Keratinocyte (primary cell): ENCODE measurements at regions not wholly inside any gene's neighbourhood (a gene's known extent, or its start where the extent isn't known, plus 50 kb on each side); places are given as distances from the start of the nearest gene placed in this dataset.

Experiments used
- DNase-seq: peaks from one replicate; pipeline ENCODE4 v3.0.0-alpha.2; 2011; ENCODE audit warnings: low read depth, missing footprints, low spot score
- FAIRE-seq: peaks from 2 replicates; lab custom pipeline; 2011; peaks lifted over from hg19 to GRCh38; lab: Jason Lieb, UNC
- H2AFZ ChIP-seq: 2 replicates; pipeline ENCODE4 v1.6.0; 2012; ENCODE audit warnings: low read length, control low read depth, inconsistent platforms; ENCODE audit not compliant: control insufficient read depth
- H3K27ac ChIP-seq: 2 replicates; pipeline ENCODE4 v1.5.1; 2011; ENCODE audit warnings: low read length; ENCODE audit not compliant: control insufficient read depth, insufficient read depth
- H3K27me3 ChIP-seq: 3 replicates; pipeline ENCODE4 v1.6.0; 2011; ENCODE audit warnings: low read length; ENCODE audit not compliant: control insufficient read depth, insufficient read depth; ENCODE audit errors: extremely low read depth
- H3K36me3 ChIP-seq, 2 experiments: 2 replicates in 1 of 2; 3 replicates in 1 of 2; pipeline ENCODE4 v1.5.1; 2011; ENCODE audit warnings: low read length in 2 of 2, mild to moderate bottlenecking in 1 of 2; ENCODE audit not compliant: control insufficient read depth in 2 of 2, insufficient read depth in 2 of 2; ENCODE audit errors: extremely low read depth in 1 of 2
- H3K4me1 ChIP-seq: 3 replicates; pipeline ENCODE4 v1.5.1; 2011; ENCODE audit warnings: low read length; ENCODE audit not compliant: control insufficient read depth, insufficient read depth; ENCODE audit errors: extremely low read depth
- H3K4me2 ChIP-seq: 3 replicates; pipeline ENCODE4 v1.6.0; 2011; ENCODE audit warnings: low read depth, low read length; ENCODE audit not compliant: control insufficient read depth, insufficient read depth; ENCODE audit errors: extremely low read depth
- H3K4me3 ChIP-seq, 3 experiments: fragments of 200-600 bp in 1 of 3; sonication (generic) in 1 of 3; 2 replicates in 2 of 3; 3 replicates in 1 of 3; pipeline ENCODE4 v1.5.1; 2011 to 2016; ENCODE audit warnings: low read length in 3 of 3, mild to moderate bottlenecking in 3 of 3, control low read depth in 2 of 3, inconsistent platforms in 1 of 3, low read depth in 1 of 3, mixed read lengths in 1 of 3, mixed run types in 1 of 3, moderate library complexity in 1 of 3; ENCODE audit not compliant: control insufficient read depth in 2 of 3, insufficient read depth in 2 of 3; ENCODE audit errors: extremely low read depth in 1 of 3
- H3K79me2 ChIP-seq: 2 replicates; pipeline ENCODE4 v1.6.0; 2012; ENCODE audit warnings: low read length; ENCODE audit not compliant: control insufficient read depth, insufficient read depth
- H3K9ac ChIP-seq: 3 replicates; pipeline ENCODE4 v1.6.0; 2011; ENCODE audit warnings: low read length; ENCODE audit not compliant: control insufficient read depth, insufficient read depth; ENCODE audit errors: extremely low read depth
- H3K9me1 ChIP-seq: 3 replicates; pipeline ENCODE4 v1.6.0; 2011; ENCODE audit warnings: low read length; ENCODE audit not compliant: control insufficient read depth, insufficient read depth; ENCODE audit errors: extremely low read depth
- H3K9me3 ChIP-seq: 2 replicates; pipeline ENCODE4 v1.5.1; 2012; ENCODE audit warnings: low read depth, low read length; ENCODE audit not compliant: control insufficient read depth
- H4K20me1 ChIP-seq: 3 replicates; pipeline ENCODE4 v1.6.0; 2011; ENCODE audit warnings: low read length; ENCODE audit not compliant: control insufficient read depth, insufficient read depth; ENCODE audit errors: extremely low read depth
- EZH2 ChIP-seq: IDR thresholded peaks from one replicate; pipeline ENCODE4 v1.6.1; 2012; ENCODE audit warnings: inconsistent platforms, mild to moderate bottlenecking, low read length, moderate library complexity
- dilution Hi-C: fragments of 300-500 bp; cut with MboI; formaldehyde crosslinking; loops from one replicate; pipeline ENCODE4 v1.7.0; 2020; ENCODE audit warnings: low sequenced_read_pairs; ENCODE audit not compliant: extremely low pct_ligation_motif_present
- TF ChIP-seq, protein P1 (sequence below), 3 experiments: IDR thresholded peaks in 1 of 3; conservative IDR thresholded peaks in 1 of 3; optimal IDR thresholded peaks in 1 of 3; 2 replicates in 2 of 3; 3 replicates in 1 of 3; pipeline versions ENCODE3 to v1.5.1; 2011; ENCODE audit warnings: low read length in 3 of 3, mild to moderate bottlenecking in 3 of 3, moderate library complexity in 2 of 3, control low read depth in 1 of 3, inconsistent platforms in 1 of 3; ENCODE audit not compliant: insufficient read depth in 2 of 3; ENCODE audit errors: extremely low read depth in 1 of 3

- no peaks in the 10 kb centered on the region for H3K9me3 ChIP-seq
- no peaks in the 10 kb centered on the region for H3K36me3 ChIP-seq
- no peak overlapping the region for H2AFZ ChIP-seq
- H4K20me1 ChIP-seq, result no peaks in the 10 kb centered on the region
- no peak overlapping the region for H3K9ac ChIP-seq
- dilution Hi-C loops, result no loop called here
- H3K27ac ChIP-seq, result no peak overlapping the region
- peaks cover 3% of the 10 kb centered on the region for H3K4me1 ChIP-seq
- no peaks in the 10 kb centered on the region for H3K79me2 ChIP-seq
- H3K9me1 ChIP-seq, result no peaks in the 10 kb centered on the region
- DNase-seq (no peak), FAIRE-seq (no peak)
- no peak overlapping the region for H3K4me3 ChIP-seq
- TF ChIP-seq EZH2, result no peak
- TF ChIP-seq, protein P1, sequence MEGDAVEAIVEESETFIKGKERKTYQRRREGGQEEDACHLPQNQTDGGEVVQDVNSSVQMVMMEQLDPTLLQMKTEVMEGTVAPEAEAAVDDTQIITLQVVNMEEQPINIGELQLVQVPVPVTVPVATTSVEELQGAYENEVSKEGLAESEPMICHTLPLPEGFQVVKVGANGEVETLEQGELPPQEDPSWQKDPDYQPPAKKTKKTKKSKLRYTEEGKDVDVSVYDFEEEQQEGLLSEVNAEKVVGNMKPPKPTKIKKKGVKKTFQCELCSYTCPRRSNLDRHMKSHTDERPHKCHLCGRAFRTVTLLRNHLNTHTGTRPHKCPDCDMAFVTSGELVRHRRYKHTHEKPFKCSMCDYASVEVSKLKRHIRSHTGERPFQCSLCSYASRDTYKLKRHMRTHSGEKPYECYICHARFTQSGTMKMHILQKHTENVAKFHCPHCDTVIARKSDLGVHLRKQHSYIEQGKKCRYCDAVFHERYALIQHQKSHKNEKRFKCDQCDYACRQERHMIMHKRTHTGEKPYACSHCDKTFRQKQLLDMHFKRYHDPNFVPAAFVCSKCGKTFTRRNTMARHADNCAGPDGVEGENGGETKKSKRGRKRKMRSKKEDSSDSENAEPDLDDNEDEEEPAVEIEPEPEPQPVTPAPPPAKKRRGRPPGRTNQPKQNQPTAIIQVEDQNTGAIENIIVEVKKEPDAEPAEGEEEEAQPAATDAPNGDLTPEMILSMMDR (optimal IDR thresholded peaks at IDR 0.05 in 1 of 3, IDR thresholded peaks at IDR 0.05 in 1 of 3, conservative IDR thresholded peaks at IDR 0.05 in 1 of 3; ENCODE audit: extremely low read depth in 1 of 3, insufficient read depth in 2 of 3, low read length in 3 of 3), result no peak
- H3K4me2 ChIP-seq, result no peak overlapping the region
- no peaks in the 10 kb centered on the region for H3K27me3 ChIP-seq
Measured at GRCh38 chr2:173602153-173602795, 247.6 kb downstream of the CDCA7 start.

DNA sequence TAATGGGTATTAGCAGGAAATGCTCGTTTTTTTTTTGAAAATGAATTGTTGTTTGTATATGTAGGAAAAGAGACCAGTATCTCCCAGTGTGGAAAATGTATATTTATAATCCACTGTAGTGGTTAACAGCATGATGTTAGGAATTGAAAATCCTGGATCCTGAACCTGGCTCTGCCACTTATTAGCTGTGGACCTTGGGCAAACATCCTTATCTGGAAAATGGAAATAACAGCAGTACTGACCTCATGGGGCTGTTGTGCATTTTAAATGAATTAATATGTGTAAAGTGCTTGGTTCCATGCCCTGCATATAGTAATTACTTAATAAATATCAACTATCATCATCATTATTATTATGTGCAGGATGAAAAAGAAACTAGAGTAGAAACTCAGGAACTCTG, 251.3 kb downstream of the CDCA7 start:
- Histone ChIP-seq H3K4me1 (no peaks in the 10 kb centered on the region), H3K4me3 (no peak overlapping the region), H3K9ac (no peak overlapping the region), H3K4me2 (no peak overlapping the region), H3K27ac (no peak overlapping the region), H3K9me1 (no peaks in the 10 kb centered on the region), H2AFZ (no peak overlapping the region), H3K36me3 (no peaks in the 10 kb centered on the region), H4K20me1 (no peaks in the 10 kb centered on the region), H3K9me3 (no peaks in the 10 kb centered on the region), H3K79me2 (no peaks in the 10 kb centered on the region), H3K27me3 (no peaks in the 10 kb centered on the region)
- FAIRE-seq, result no peak
- dilution Hi-C loops, result no loop called here
- DNase-seq, result no peak
- TF ChIP-seq, protein P1 (optimal IDR thresholded peaks at IDR 0.05 in 1 of 3, IDR thresholded peaks at IDR 0.05 in 1 of 3, conservative IDR thresholded peaks at IDR 0.05 in 1 of 3; ENCODE audit: extremely low read depth in 1 of 3, insufficient read depth in 2 of 3, low read length in 3 of 3), result no peak
- no peak for TF ChIP-seq EZH2
